ENCODE measurements at regions not wholly inside any gene's neighbourhood (a gene's known extent, or its start where the extent isn't known, plus 50 kb on each side); places are given as distances from the start of the nearest gene placed in this dataset.
"Not testable (repeated sequence)": the region's sequence is repeated elsewhere in the genome, so short reads cannot be mapped to it uniquely, and the experiment has no call there.

GRCh38 chr11:21988477-21988876 is 204.4 kb upstream of the ANO5 start:
- no peak overlapping the region for H3K4me3 ChIP-seq (replicated peaks in 1 of 3; ENCODE audit: insufficient read depth in 1 of 3, low read depth in 1 of 3, low read length in 3 of 3)
- no peaks in the 10 kb centered on the region for H3K36me3 ChIP-seq (ENCODE audit: control insufficient read depth in 2 of 2, extremely low read depth in 1 of 2, insufficient read depth in 2 of 2, low read length in 2 of 2)
- H3K9me3 ChIP-seq (replicated peaks; ENCODE audit: control insufficient read depth, insufficient read depth, low read length): peaks cover 2% of the 10 kb centered on the region
- H3K79me2 ChIP-seq (ENCODE audit: control insufficient read depth, insufficient read depth, low read length): no peaks in the 10 kb centered on the region
- H3K4me2 ChIP-seq (ENCODE audit: insufficient read depth, low read length): no peak overlapping the region
- dilution Hi-C loops (cut with MboI; ENCODE audit: extremely low pct_ligation_motif_present, low sequenced_read_pairs) (no loop called here), intact Hi-C loops (cut with micrococcal nuclease) (no loop called here)
- ChIA-PET POLR2A (no interaction called here), CTCF (no interaction called here)
- no peaks in the 10 kb centered on the region for H3K4me1 ChIP-seq (ENCODE audit: control insufficient read depth, extremely low read depth, insufficient read depth, low read length)
- no TSS peak for BruUV-seq (replicated peaks)
- no peaks in the 10 kb centered on the region for H3K27me3 ChIP-seq (ENCODE audit: control insufficient read depth in 2 of 2, insufficient read depth in 2 of 2, low read length in 2 of 2)
- TF ChIP-seq FOS (IDR thresholded peaks at IDR 0.05; ENCODE audit: borderline replicate concordance, insufficient read depth, low read length) (no peak), GATA2 (IDR thresholded peaks at IDR 0.05; ENCODE audit: insufficient read depth, insufficient read length, low read depth, low read length) (no peak), POLR2A (IDR thresholded peaks at IDR 0.05; ENCODE audit: low read depth, low read length) (no peak), POLR2AphosphoS5 (IDR thresholded peaks at IDR 0.05; ENCODE audit: insufficient read depth, low read depth, low read length) (no peak), JUN (IDR thresholded peaks at IDR 0.05; ENCODE audit: borderline replicate concordance, insufficient read depth, insufficient read length, low read depth) (no peak), MYC (IDR thresholded peaks at IDR 0.05; ENCODE audit: low read depth, low read length) (no peak), EZH2 (IDR thresholded peaks at IDR 0.05; ENCODE audit: borderline replicate concordance, low read depth, low read length, severe bottlenecking) (no peak)
- TF ChIP-seq, protein P1, sequence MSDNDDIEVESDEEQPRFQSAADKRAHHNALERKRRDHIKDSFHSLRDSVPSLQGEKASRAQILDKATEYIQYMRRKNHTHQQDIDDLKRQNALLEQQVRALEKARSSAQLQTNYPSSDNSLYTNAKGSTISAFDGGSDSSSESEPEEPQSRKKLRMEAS (IDR thresholded peaks at IDR 0.05; ENCODE audit: insufficient read depth, insufficient read length): no peak
- TF ChIP-seq, protein P2, sequence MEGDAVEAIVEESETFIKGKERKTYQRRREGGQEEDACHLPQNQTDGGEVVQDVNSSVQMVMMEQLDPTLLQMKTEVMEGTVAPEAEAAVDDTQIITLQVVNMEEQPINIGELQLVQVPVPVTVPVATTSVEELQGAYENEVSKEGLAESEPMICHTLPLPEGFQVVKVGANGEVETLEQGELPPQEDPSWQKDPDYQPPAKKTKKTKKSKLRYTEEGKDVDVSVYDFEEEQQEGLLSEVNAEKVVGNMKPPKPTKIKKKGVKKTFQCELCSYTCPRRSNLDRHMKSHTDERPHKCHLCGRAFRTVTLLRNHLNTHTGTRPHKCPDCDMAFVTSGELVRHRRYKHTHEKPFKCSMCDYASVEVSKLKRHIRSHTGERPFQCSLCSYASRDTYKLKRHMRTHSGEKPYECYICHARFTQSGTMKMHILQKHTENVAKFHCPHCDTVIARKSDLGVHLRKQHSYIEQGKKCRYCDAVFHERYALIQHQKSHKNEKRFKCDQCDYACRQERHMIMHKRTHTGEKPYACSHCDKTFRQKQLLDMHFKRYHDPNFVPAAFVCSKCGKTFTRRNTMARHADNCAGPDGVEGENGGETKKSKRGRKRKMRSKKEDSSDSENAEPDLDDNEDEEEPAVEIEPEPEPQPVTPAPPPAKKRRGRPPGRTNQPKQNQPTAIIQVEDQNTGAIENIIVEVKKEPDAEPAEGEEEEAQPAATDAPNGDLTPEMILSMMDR (IDR thresholded peaks at IDR 0.05; ENCODE audit: extremely low read depth in 1 of 2, insufficient read depth in 1 of 2, low read depth in 1 of 2, low read length in 2 of 2): no peak
- FAIRE-seq (no peak), DNase-seq (ENCODE audit: low read depth, low spot score) (no peak)
- H2AFZ ChIP-seq (ENCODE audit: low read depth, low read length): no peak overlapping the region
- H4K20me1 ChIP-seq (replicated peaks; ENCODE audit: control insufficient read depth, extremely low read depth, insufficient read depth, low read length): no peaks in the 10 kb centered on the region
- H3K27ac ChIP-seq (ENCODE audit: insufficient read depth, low read depth, low read length): no peak overlapping the region
- no peaks in the 10 kb centered on the region for H3K9me1 ChIP-seq (replicated peaks; ENCODE audit: control insufficient read depth, extremely low read depth, insufficient read depth, low read length)
- H3K9ac ChIP-seq (replicated peaks; ENCODE audit: extremely low read depth, insufficient read depth, low read length): no peak overlapping the region

DNA sequence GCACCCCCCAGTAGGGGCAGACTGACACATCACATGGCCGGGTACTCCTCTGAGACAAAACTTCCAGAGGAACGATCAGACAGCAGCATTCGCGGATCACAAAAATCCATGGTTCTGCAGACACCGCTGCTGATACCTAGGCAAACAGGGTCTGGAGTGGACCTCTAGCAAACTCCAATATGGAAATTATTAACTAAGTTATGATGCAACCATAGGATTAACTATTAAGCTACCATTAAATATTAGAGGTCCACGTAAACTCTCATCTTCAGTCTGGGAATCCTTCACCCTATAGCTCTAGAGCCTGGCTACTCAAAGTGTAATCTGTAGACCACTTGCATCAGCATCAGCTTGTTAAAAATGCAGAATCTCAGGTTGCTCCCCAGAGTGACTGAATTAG is 191.1 kb upstream of the ANO5 start:
- POLR2A ChIA-PET; H3K9ac ChIP-seq (replicated peaks; ENCODE audit: extremely low read depth, insufficient read depth, low read length); intact Hi-C loops (cut with micrococcal nuclease); H3K27me3 ChIP-seq (ENCODE audit: control insufficient read depth in 2 of 2, insufficient read depth in 2 of 2, low read length in 2 of 2); H3K4me3 ChIP-seq (replicated peaks in 1 of 3; ENCODE audit: insufficient read depth in 1 of 3, low read depth in 1 of 3, low read length in 3 of 3); H2AFZ ChIP-seq (ENCODE audit: low read depth, low read length); H3K79me2 ChIP-seq (ENCODE audit: control insufficient read depth, insufficient read depth, low read length); FAIRE-seq; H3K36me3 ChIP-seq (ENCODE audit: control insufficient read depth in 2 of 2, extremely low read depth in 1 of 2, insufficient read depth in 2 of 2, low read length in 2 of 2); H3K4me1 ChIP-seq (ENCODE audit: control insufficient read depth, extremely low read depth, insufficient read depth, low read length); H3K27ac ChIP-seq (ENCODE audit: insufficient read depth, low read depth, low read length); DNase-seq (ENCODE audit: low read depth, low spot score); BruUV-seq (replicated peaks); H3K9me1 ChIP-seq (replicated peaks; ENCODE audit: control insufficient read depth, extremely low read depth, insufficient read depth, low read length); CTCF ChIA-PET; H3K4me2 ChIP-seq (ENCODE audit: insufficient read depth, low read length); H3K9me3 ChIP-seq (replicated peaks; ENCODE audit: control insufficient read depth, insufficient read depth, low read length); H4K20me1 ChIP-seq (replicated peaks; ENCODE audit: control insufficient read depth, extremely low read depth, insufficient read depth, low read length); dilution Hi-C loops (cut with MboI; ENCODE audit: extremely low pct_ligation_motif_present, low sequenced_read_pairs): not testable (repeated sequence)

All from endothelial cell of umbilical vein (primary cell).